ENCODE measurements at regions not wholly inside any gene's neighbourhood (a gene's known extent, or its start where the extent isn't known, plus 50 kb on each side); places are given as distances from the start of the nearest gene placed in this dataset.

GRCh38 chr16:77569406-77569805 lies 134.6 kb upstream of the ADAMTS18 start:
- Mint-ChIP-seq H3K27me3 (peaks cover 48% of the 10 kb centered on the region), H3K27ac (no peak overlapping the region), H3K4me3 (no peak overlapping the region), H3K4me1 (no peaks in the 10 kb centered on the region), H3K9me3 (no peaks in the 10 kb centered on the region), H3K36me3 (ENCODE audit: low read depth) (no peaks in the 10 kb centered on the region)
- ATAC-seq (replicated peaks) = no peak

GRCh38 chr16:77570574-77570973 lies 135.7 kb upstream of the ADAMTS18 start:
- H3K36me3 Mint-ChIP-seq (ENCODE audit: low read depth) = no peaks in the 10 kb centered on the region
- H3K27me3 Mint-ChIP-seq = peaks cover 43% of the 10 kb centered on the region
- no peak overlapping the region for H3K4me3 Mint-ChIP-seq
- H3K9me3 Mint-ChIP-seq = no peaks in the 10 kb centered on the region
- no peaks in the 10 kb centered on the region for H3K4me1 Mint-ChIP-seq
- no peak for ATAC-seq (replicated peaks)
- H3K27ac Mint-ChIP-seq = no peak overlapping the region

- Mint-ChIP-seq H3K27ac (no peak overlapping the region), H3K4me3 (no peak overlapping the region), H3K27me3 (peaks cover 43% of the 10 kb centered on the region)
These were observed 136.5 kb upstream of the ADAMTS18 start for GRCh38 chr16:77571115-77571862.

GRCh38 chr16:77574867-77575624 lies 140.2 kb upstream of the ADAMTS18 start:
- no peaks in the 10 kb centered on the region for H3K9me3 Mint-ChIP-seq
- H3K27me3 Mint-ChIP-seq = peaks cover 50% of the 10 kb centered on the region
- no peaks in the 10 kb centered on the region for H3K36me3 Mint-ChIP-seq (ENCODE audit: low read depth)
- ATAC-seq (replicated peaks) = no peak
- H3K27ac Mint-ChIP-seq = no peak overlapping the region
- H3K4me1 Mint-ChIP-seq = no peaks in the 10 kb centered on the region
- H3K4me3 Mint-ChIP-seq = no peak overlapping the region

More at GRCh38 chr16:77571115-77571862, 136.5 kb upstream of the ADAMTS18 start:
- no peak for ATAC-seq (replicated peaks)
- no peaks in the 10 kb centered on the region for H3K9me3 Mint-ChIP-seq
- no peaks in the 10 kb centered on the region for H3K36me3 Mint-ChIP-seq (ENCODE audit: low read depth)
- no peaks in the 10 kb centered on the region for H3K4me1 Mint-ChIP-seq

- no peaks in the 10 kb centered on the region for H3K36me3 Mint-ChIP-seq (ENCODE audit: low read depth)
- H3K9me3 Mint-ChIP-seq = no peaks in the 10 kb centered on the region
- no peak overlapping the region for H3K27ac Mint-ChIP-seq
- H3K27me3 Mint-ChIP-seq = peaks cover 46% of the 10 kb centered on the region
- no peak for ATAC-seq (replicated peaks)
- no peaks in the 10 kb centered on the region for H3K4me1 Mint-ChIP-seq
- no peak overlapping the region for H3K4me3 Mint-ChIP-seq
These were observed 142.9 kb upstream of the NUDT7 start for GRCh38 chr16:77579351-77579891.

GRCh38 chr16:77581706-77582105 lies 140.6 kb upstream of the NUDT7 start:
- no peak overlapping the region for H3K27ac Mint-ChIP-seq
- no peak for ATAC-seq (replicated peaks)
- H3K36me3 Mint-ChIP-seq (ENCODE audit: low read depth) = no peaks in the 10 kb centered on the region
- H3K9me3 Mint-ChIP-seq = no peaks in the 10 kb centered on the region
- peaks cover 53% of the 10 kb centered on the region for H3K27me3 Mint-ChIP-seq
- no peak overlapping the region for H3K4me3 Mint-ChIP-seq
- H3K4me1 Mint-ChIP-seq = no peaks in the 10 kb centered on the region

GRCh38 chr16:77584205-77584859 lies 138.0 kb upstream of the NUDT7 start:
- H3K27me3 Mint-ChIP-seq = peaks cover 45% of the 10 kb centered on the region
- H3K4me3 Mint-ChIP-seq = no peak overlapping the region
- no peaks in the 10 kb centered on the region for H3K36me3 Mint-ChIP-seq (ENCODE audit: low read depth)
- no peaks in the 10 kb centered on the region for H3K9me3 Mint-ChIP-seq
- H3K4me1 Mint-ChIP-seq = no peaks in the 10 kb centered on the region
- ATAC-seq (replicated peaks) = no peak
- no peak overlapping the region for H3K27ac Mint-ChIP-seq

- Mint-ChIP-seq H3K27ac (no peak overlapping the region), H3K9me3 (no peaks in the 10 kb centered on the region), H3K27me3 (peaks cover 40% of the 10 kb centered on the region), H3K4me3 (no peak overlapping the region), H3K36me3 (ENCODE audit: low read depth) (no peaks in the 10 kb centered on the region), H3K4me1 (no peaks in the 10 kb centered on the region)
- peak; percentile 79 for ATAC-seq (replicated peaks)
These were observed 136.7 kb upstream of the NUDT7 start for GRCh38 chr16:77585379-77586251.

GRCh38 chr16:77588389-77588788 lies 133.9 kb upstream of the NUDT7 start:
- Mint-ChIP-seq H3K27me3 (peaks cover 26% of the 10 kb centered on the region), H3K36me3 (ENCODE audit: low read depth) (no peaks in the 10 kb centered on the region), H3K4me3 (no peak overlapping the region), H3K4me1 (no peaks in the 10 kb centered on the region), H3K9me3 (no peaks in the 10 kb centered on the region), H3K27ac (no peak overlapping the region)
- ATAC-seq (replicated peaks) = no peak

- Mint-ChIP-seq H3K4me1 (no peaks in the 10 kb centered on the region), H3K36me3 (ENCODE audit: low read depth) (no peaks in the 10 kb centered on the region), H3K9me3 (no peaks in the 10 kb centered on the region), H3K27me3 (peaks cover 26% of the 10 kb centered on the region), H3K27ac (no peak overlapping the region), H3K4me3 (no peak overlapping the region)
- ATAC-seq (replicated peaks) = no peak
These were observed 133.1 kb upstream of the NUDT7 start for GRCh38 chr16:77589071-77589765.

GRCh38 chr16:77590707-77591106 lies 131.6 kb upstream of the NUDT7 start:
- no peaks in the 10 kb centered on the region for H3K36me3 Mint-ChIP-seq (ENCODE audit: low read depth)
- H3K27ac Mint-ChIP-seq = no peak overlapping the region
- H3K4me1 Mint-ChIP-seq = no peaks in the 10 kb centered on the region
- H3K9me3 Mint-ChIP-seq = no peaks in the 10 kb centered on the region
- no peak overlapping the region for H3K4me3 Mint-ChIP-seq
- H3K27me3 Mint-ChIP-seq = peaks cover 16% of the 10 kb centered on the region
- ATAC-seq (replicated peaks) = no peak

GRCh38 chr16:77591347-77591746 lies 131.0 kb upstream of the NUDT7 start:
- no peak for ATAC-seq (replicated peaks)
- H3K4me3 Mint-ChIP-seq = no peak overlapping the region
- H3K27me3 Mint-ChIP-seq = peaks cover 13% of the 10 kb centered on the region

GRCh38 chr16:77592021-77592420 lies 130.3 kb upstream of the NUDT7 start:
- Mint-ChIP-seq H3K27me3 (peaks cover 20% of the 10 kb centered on the region), H3K4me1 (no peaks in the 10 kb centered on the region), H3K27ac (no peak overlapping the region), H3K36me3 (ENCODE audit: low read depth) (no peaks in the 10 kb centered on the region), H3K9me3 (no peaks in the 10 kb centered on the region), H3K4me3 (no peak overlapping the region)
- ATAC-seq (replicated peaks) = no peak

More at GRCh38 chr16:77591347-77591746, 131.0 kb upstream of the NUDT7 start:
- H3K36me3 Mint-ChIP-seq (ENCODE audit: low read depth) = no peaks in the 10 kb centered on the region
- H3K27ac Mint-ChIP-seq = no peak overlapping the region
- no peaks in the 10 kb centered on the region for H3K9me3 Mint-ChIP-seq
- no peaks in the 10 kb centered on the region for H3K4me1 Mint-ChIP-seq

All from activated T-helper 17 cell treated with anti-CD3 and anti-CD28 coated beads, Interleukin-2, amount 50 U/mL, for 72 hours (primary cell).